Thymus (tissue), 11 donors: ENCODE measurements at regions not wholly inside any gene's neighbourhood (a gene's known extent, or its start where the extent isn't known, plus 50 kb on each side); places are given as distances from the start of the nearest gene placed in this dataset.
"Not testable (repeated sequence)": the region's sequence is repeated elsewhere in the genome, so short reads cannot be mapped to it uniquely, and the experiment has no call there.

Source experiments
- DNase-seq, 9 donors: peaks; one replicate each; pipeline ENCODE4 v3.0.0-alpha.2; 2013; ENCODE audit warnings: low spot score in 9 of 9, low read depth in 6 of 9, missing footprints in 1 of 9
- H3K27ac ChIP-seq, 2 donors: one replicate each; pipeline ENCODE4 v1.5.1; 2013; ENCODE audit warnings: control low read depth in 1 of 2, low read depth in 1 of 2, low read length in 1 of 2, mild to moderate bottlenecking in 1 of 2, moderate library complexity in 1 of 2
- H3K27me3 ChIP-seq, 2 donors: one replicate each; pipeline ENCODE4 v1.5.1; 2013; ENCODE audit warnings: low read length in 1 of 2; ENCODE audit not compliant: control insufficient read depth in 2 of 2, insufficient read depth in 1 of 2
- H3K36me3 ChIP-seq, 2 donors: one replicate each; pipeline ENCODE4 v1.5.1; 2013; ENCODE audit warnings: low read length in 1 of 2, mild to moderate bottlenecking in 1 of 2, moderate library complexity in 1 of 2; ENCODE audit not compliant: control insufficient read depth in 2 of 2, insufficient read depth in 2 of 2
- H3K4me1 ChIP-seq, 2 donors: one replicate each; pipeline ENCODE4 v1.5.1; 2013; ENCODE audit warnings: low read length in 2 of 2; ENCODE audit not compliant: control insufficient read depth in 2 of 2, insufficient read depth in 2 of 2
- H3K4me3 ChIP-seq, 2 donors: one replicate each; pipeline ENCODE4 v1.5.1; 2013; ENCODE audit warnings: low read length in 2 of 2, control low read depth in 1 of 2, mild to moderate bottlenecking in 1 of 2
- H3K9me3 ChIP-seq, 2 donors: one replicate each; pipeline ENCODE4 v1.5.1; 2013; ENCODE audit warnings: low read length in 1 of 2, mild to moderate bottlenecking in 1 of 2; ENCODE audit not compliant: control insufficient read depth in 2 of 2, insufficient read depth in 1 of 2
- WGBS: extraction: QIAGEN DNeasy Blood & Tissue Kit; methylation state at CpG from one replicate; pipeline ENCODE4 v1.1.7; 2013; 5-methylcytosine and 5-hydroxymethylcytosine counted together
- donor health status: healthy.

GRCh38 chr1:80341021-80341420 lies 1334.5 kb upstream of the ADGRL4 start:
- WGBS: 97% methylated on average over 3 of the region's 3 CpGs

GRCh38 chr1:80318108-80318507 lies 1311.6 kb upstream of the ADGRL4 start:
- WGBS: 87% methylated on average over 5 of the region's 5 CpGs
- Histone ChIP-seq H3K9me3 (no peaks in the 10 kb centered on the region), H3K36me3 (no peaks in the 10 kb centered on the region), H3K4me1 (no peaks in the 10 kb centered on the region), H3K27ac (no peak overlapping the region), H3K27me3 (no peaks in the 10 kb centered on the region), H3K4me3 (no peak overlapping the region)
- no peak for DNase-seq

More at GRCh38 chr1:80341021-80341420, 1334.5 kb upstream of the ADGRL4 start:
- H3K27ac ChIP-seq: no peak overlapping the region
- no peaks in the 10 kb centered on the region for H3K27me3 ChIP-seq
- no peaks in the 10 kb centered on the region for H3K4me1 ChIP-seq
- no peak overlapping the region for H3K4me3 ChIP-seq
- DNase-seq: no peak
- H3K9me3 ChIP-seq: no peaks in the 10 kb centered on the region
- no peaks in the 10 kb centered on the region for H3K36me3 ChIP-seq

- no peaks in the 10 kb centered on the region for H3K36me3 ChIP-seq
- H3K9me3 ChIP-seq: no peaks in the 10 kb centered on the region
- H3K27me3 ChIP-seq: no peaks in the 10 kb centered on the region
- no peak overlapping the region for H3K27ac ChIP-seq
- no peak for DNase-seq
- H3K4me1 ChIP-seq: no peaks in the 10 kb centered on the region
- 80% methylated on average over 4 of the region's 4 CpGs for WGBS
- no peak overlapping the region for H3K4me3 ChIP-seq
These were observed 1304.2 kb upstream of the ADGRL4 start for GRCh38 chr1:80310703-80311245.

GRCh38 chr1:80305466-80305865 lies 1298.9 kb upstream of the ADGRL4 start:
- no peaks in the 10 kb centered on the region for H3K27me3 ChIP-seq
- no peaks in the 10 kb centered on the region for H3K36me3 ChIP-seq
- H3K27ac ChIP-seq: no peak overlapping the region
- no peak for DNase-seq
- no peak overlapping the region for H3K4me3 ChIP-seq
- WGBS: 79% methylated on average over 2 of the region's 2 CpGs
- no peaks in the 10 kb centered on the region for H3K9me3 ChIP-seq
- no peaks in the 10 kb centered on the region for H3K4me1 ChIP-seq

- no peaks in the 10 kb centered on the region for H3K36me3 ChIP-seq
- H3K27me3 ChIP-seq: no peaks in the 10 kb centered on the region
- H3K4me3 ChIP-seq: no peak overlapping the region
- no peaks in the 10 kb centered on the region for H3K9me3 ChIP-seq
- DNase-seq: no peak
- H3K4me1 ChIP-seq: no peaks in the 10 kb centered on the region
- WGBS: 78% methylated on average over 3 of the region's 3 CpGs
- no peak overlapping the region for H3K27ac ChIP-seq
These were observed 1287.3 kb upstream of the ADGRL4 start for GRCh38 chr1:80293818-80294217.

- H3K36me3 ChIP-seq, H3K9me3 ChIP-seq, DNase-seq, H3K4me1 ChIP-seq, H3K27me3 ChIP-seq, H3K4me3 ChIP-seq, H3K27ac ChIP-seq: not testable (repeated sequence)
- WGBS: 91% methylated on average over 3 of the region's 3 CpGs
These were observed 1282.2 kb upstream of the ADGRL4 start for GRCh38 chr1:80288750-80289149.

GRCh38 chr1:80282536-80282935 lies 1276.0 kb upstream of the ADGRL4 start:
- H3K4me1 ChIP-seq: no peaks in the 10 kb centered on the region
- no peaks in the 10 kb centered on the region for H3K36me3 ChIP-seq
- WGBS: 89% methylated on average over 4 of the region's 4 CpGs
- H3K4me3 ChIP-seq: no peak overlapping the region
- no peak for DNase-seq
- no peaks in the 10 kb centered on the region for H3K27me3 ChIP-seq
- H3K9me3 ChIP-seq: no peaks in the 10 kb centered on the region
- no peak overlapping the region for H3K27ac ChIP-seq

GRCh38 chr1:80278936-80279335 lies 1272.4 kb upstream of the ADGRL4 start:
- H3K27me3 ChIP-seq: no peaks in the 10 kb centered on the region
- H3K4me1 ChIP-seq: no peaks in the 10 kb centered on the region
- no peaks in the 10 kb centered on the region for H3K36me3 ChIP-seq
- no peak overlapping the region for H3K27ac ChIP-seq
- no peak for DNase-seq
- H3K4me3 ChIP-seq: no peak overlapping the region
- H3K9me3 ChIP-seq: peaks cover 0 to 8% of the 10 kb centered on the region in 2 donors

GRCh38 chr1:80274256-80274655 lies 1267.7 kb upstream of the ADGRL4 start:
- Histone ChIP-seq H3K27ac (no peak overlapping the region), H3K36me3 (no peaks in the 10 kb centered on the region), H3K27me3 (no peaks in the 10 kb centered on the region), H3K4me3 (no peak overlapping the region), H3K9me3 (peaks cover 0 to 8% of the 10 kb centered on the region in 2 donors), H3K4me1 (no peaks in the 10 kb centered on the region)
- WGBS: 94% methylated on average over 4 of the region's 4 CpGs
- no peak for DNase-seq

- no peak for DNase-seq
- Histone ChIP-seq H3K4me3 (no peak overlapping the region), H3K36me3 (no peaks in the 10 kb centered on the region), H3K27ac (no peak overlapping the region), H3K4me1 (no peaks in the 10 kb centered on the region), H3K27me3 (no peaks in the 10 kb centered on the region), H3K9me3 (peaks cover 0 to 8% of the 10 kb centered on the region in 2 donors)
- 82% methylated on average over 2 of the region's 2 CpGs for WGBS
These were observed 1266.0 kb upstream of the ADGRL4 start for GRCh38 chr1:80272495-80272894.
